Liver (tissue), 3 donors: ENCODE measurements at regions not wholly inside any gene's neighbourhood (a gene's known extent, or its start where the extent isn't known, plus 50 kb on each side); places are given as distances from the start of the nearest gene placed in this dataset.
"Not testable (repeated sequence)": the region's sequence is repeated elsewhere in the genome, so short reads cannot be mapped to it uniquely, and the experiment has no call there.

ENCODE experiments used
- CTCF ChIP-seq: fragments of 150-350 bp; IDR thresholded peaks from 2 replicates; pipeline ENCODE4 v1.5.1; 2017; ENCODE audit warnings: improper control_type of control experiment, low read depth, low read length; ENCODE audit not compliant: missing input control
- RAD21 ChIP-seq, 2 donors: IDR thresholded peaks; 2 replicates each; pipeline ENCODE4 v1.6.1; 2016; ENCODE audit warnings: antibody characterized with exemption in 2 of 2, mild to moderate bottlenecking in 2 of 2
- TAF1 ChIP-seq: conservative IDR thresholded peaks from 2 replicates; pipeline ENCODE4 v1.6.1; 2016; ENCODE audit warnings: antibody characterized with exemption, mild to moderate bottlenecking
- donor health status: healthy.
- donor health status: healthy.

DNA sequence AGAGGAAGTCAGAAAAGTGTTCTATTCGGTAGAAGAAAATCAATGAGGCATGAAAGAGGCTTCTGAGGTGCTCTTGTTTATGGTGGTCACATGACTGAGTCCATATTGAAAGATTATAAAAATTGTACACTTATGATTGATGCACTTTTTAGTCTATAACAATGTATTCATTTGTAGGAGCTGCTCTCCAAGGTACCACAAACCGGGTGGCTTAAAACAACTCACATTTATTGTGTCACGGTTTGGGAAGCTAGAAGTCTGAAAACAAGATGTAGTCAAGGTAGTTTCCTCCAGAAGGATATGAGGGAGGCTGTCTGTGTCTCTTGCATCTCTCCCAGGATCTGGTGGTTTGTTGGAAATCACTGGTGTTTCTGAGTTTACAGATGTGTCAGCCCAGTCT, 86.6 kb upstream of the NIPA1 start:
- not testable (repeated sequence) for TF ChIP-seq CTCF; TAF1; RAD21 (IDR thresholded peaks at IDR 0.05)
